ENCODE measurements at regions not wholly inside any gene's neighbourhood (a gene's known extent, or its start where the extent isn't known, plus 50 kb on each side); places are given as distances from the start of the nearest gene placed in this dataset.

DNA sequence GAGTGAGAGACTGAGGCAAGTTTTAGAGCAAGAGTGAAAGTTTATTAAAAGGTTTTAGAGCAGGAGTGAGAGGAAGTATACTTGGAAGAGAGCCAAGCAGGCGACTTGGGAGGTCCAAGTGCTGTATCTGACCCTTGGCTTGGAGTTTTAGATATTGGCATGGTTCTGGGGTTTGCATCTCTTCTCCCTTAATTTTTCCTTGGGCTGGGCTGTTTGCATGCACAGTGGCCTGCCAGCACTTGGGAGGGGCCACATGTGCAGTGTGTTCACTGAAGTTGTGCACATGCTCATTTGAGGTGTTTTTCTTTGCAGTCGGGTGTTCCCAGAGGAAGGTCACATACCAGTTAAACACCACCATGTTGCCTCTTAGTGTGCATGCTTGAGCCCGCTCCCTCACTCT is 464.1 kb downstream of the DMRT2 start:
- Mint-ChIP-seq H3K9me3 (no peaks in the 10 kb centered on the region), H3K4me3 (no peak overlapping the region), H3K27me3 (ENCODE audit: low read depth) (no peaks in the 10 kb centered on the region), H3K36me3 (ENCODE audit: low read depth) (no peaks in the 10 kb centered on the region), H3K27ac (no peak overlapping the region), H3K4me1 (ENCODE audit: low read depth) (peaks cover 2% of the 10 kb centered on the region)

GRCh38 chr9:1514776-1515363 is 464.7 kb downstream of the DMRT2 start:
- Mint-ChIP-seq H3K9me3 (no peaks in the 10 kb centered on the region), H3K27ac (no peak overlapping the region), H3K27me3 (ENCODE audit: low read depth) (no peaks in the 10 kb centered on the region), H3K36me3 (ENCODE audit: low read depth) (no peaks in the 10 kb centered on the region), H3K4me1 (ENCODE audit: low read depth) (peaks cover 2% of the 10 kb centered on the region), H3K4me3 (no peak overlapping the region)

- Mint-ChIP-seq H3K27ac (no peak overlapping the region), H3K36me3 (ENCODE audit: low read depth) (no peaks in the 10 kb centered on the region), H3K4me3 (no peak overlapping the region), H3K27me3 (ENCODE audit: low read depth) (no peaks in the 10 kb centered on the region), H3K4me1 (ENCODE audit: low read depth) (peaks cover 2% of the 10 kb centered on the region), H3K9me3 (no peaks in the 10 kb centered on the region)
These were observed 465.4 kb downstream of the DMRT2 start for GRCh38 chr9:1515557-1515956.

- H3K4me3 Mint-ChIP-seq: no peak overlapping the region
- H3K36me3 Mint-ChIP-seq (ENCODE audit: low read depth): no peaks in the 10 kb centered on the region
- H3K4me1 Mint-ChIP-seq (ENCODE audit: low read depth): no peaks in the 10 kb centered on the region
- no peak overlapping the region for H3K27ac Mint-ChIP-seq
- H3K27me3 Mint-ChIP-seq (ENCODE audit: low read depth): no peaks in the 10 kb centered on the region
- H3K9me3 Mint-ChIP-seq: no peaks in the 10 kb centered on the region
These were observed 471.4 kb downstream of the DMRT2 start for GRCh38 chr9:1521547-1521946.

GRCh38 chr9:1522219-1522767 is 472.1 kb downstream of the DMRT2 start:
- H3K27me3 Mint-ChIP-seq (ENCODE audit: low read depth): no peaks in the 10 kb centered on the region
- no peak overlapping the region for H3K27ac Mint-ChIP-seq
- no peak overlapping the region for H3K4me3 Mint-ChIP-seq
- no peaks in the 10 kb centered on the region for H3K9me3 Mint-ChIP-seq
- no peaks in the 10 kb centered on the region for H3K36me3 Mint-ChIP-seq (ENCODE audit: low read depth)
- no peaks in the 10 kb centered on the region for H3K4me1 Mint-ChIP-seq (ENCODE audit: low read depth)

DNA sequence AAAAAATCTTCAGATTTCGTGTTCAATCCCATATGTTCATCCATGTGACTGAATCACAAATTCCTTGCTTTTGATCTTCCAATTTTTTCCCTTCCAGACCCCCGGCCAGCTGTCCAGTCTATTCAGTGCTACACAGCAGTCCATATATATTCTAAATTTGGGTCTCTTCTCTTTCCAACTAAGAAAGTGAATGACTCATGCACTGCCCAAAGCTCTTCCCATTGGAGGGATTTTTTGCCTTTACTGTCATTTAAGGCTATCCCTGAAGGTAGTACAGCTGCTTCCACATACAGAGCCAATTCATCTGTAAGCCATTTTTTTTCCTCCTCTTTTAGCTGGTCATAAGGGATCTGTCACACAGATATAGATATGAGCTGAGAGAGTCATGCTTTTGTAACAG is 478.3 kb downstream of the DMRT2 start:
- Mint-ChIP-seq H3K27ac (no peak overlapping the region), H3K36me3 (ENCODE audit: low read depth) (no peaks in the 10 kb centered on the region), H3K4me3 (no peak overlapping the region), H3K27me3 (ENCODE audit: low read depth) (no peaks in the 10 kb centered on the region), H3K4me1 (ENCODE audit: low read depth) (no peaks in the 10 kb centered on the region), H3K9me3 (peaks cover 5% of the 10 kb centered on the region)

- peaks cover 2% of the 10 kb centered on the region for H3K4me1 Mint-ChIP-seq (ENCODE audit: low read depth)
- H3K27ac Mint-ChIP-seq: no peak overlapping the region
- H3K27me3 Mint-ChIP-seq (ENCODE audit: low read depth): no peaks in the 10 kb centered on the region
- H3K36me3 Mint-ChIP-seq (ENCODE audit: low read depth): no peaks in the 10 kb centered on the region
- peaks cover 5% of the 10 kb centered on the region for H3K9me3 Mint-ChIP-seq
- H3K4me3 Mint-ChIP-seq: no peak overlapping the region
These were observed 480.5 kb downstream of the DMRT2 start for GRCh38 chr9:1530696-1531095.

GRCh38 chr9:1531424-1531823 is 481.3 kb downstream of the DMRT2 start:
- H3K9me3 Mint-ChIP-seq: peaks cover 5% of the 10 kb centered on the region
- H3K27ac Mint-ChIP-seq: no peak overlapping the region
- no peaks in the 10 kb centered on the region for H3K27me3 Mint-ChIP-seq (ENCODE audit: low read depth)
- H3K36me3 Mint-ChIP-seq (ENCODE audit: low read depth): no peaks in the 10 kb centered on the region
- H3K4me3 Mint-ChIP-seq: no peak overlapping the region
- peaks cover 4% of the 10 kb centered on the region for H3K4me1 Mint-ChIP-seq (ENCODE audit: low read depth)

DNA sequence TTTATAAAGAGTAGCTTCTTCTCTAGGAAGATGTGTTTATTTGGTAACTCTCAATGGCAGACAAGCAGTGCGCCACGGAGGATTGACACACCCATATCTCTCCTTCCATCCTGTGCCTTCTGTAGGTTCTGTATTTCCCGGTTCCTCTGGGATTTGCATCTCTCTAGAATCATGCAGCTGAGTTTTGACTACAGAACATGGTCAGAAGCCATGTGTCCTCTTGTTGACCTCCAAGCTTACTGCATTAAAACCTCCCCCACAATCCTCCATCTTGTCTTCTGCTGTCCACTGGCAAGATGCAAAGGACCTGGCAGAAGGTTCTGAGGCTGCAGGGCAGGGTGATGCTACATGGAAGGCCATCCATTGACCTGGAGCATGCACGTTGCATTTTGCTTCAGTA is 482.0 kb downstream of the DMRT2 start:
- Mint-ChIP-seq H3K27ac (no peak overlapping the region), H3K9me3 (peaks cover 5% of the 10 kb centered on the region), H3K4me1 (ENCODE audit: low read depth) (peaks cover 4% of the 10 kb centered on the region), H3K4me3 (no peak overlapping the region), H3K36me3 (ENCODE audit: low read depth) (no peaks in the 10 kb centered on the region), H3K27me3 (ENCODE audit: low read depth) (no peaks in the 10 kb centered on the region)

DNA sequence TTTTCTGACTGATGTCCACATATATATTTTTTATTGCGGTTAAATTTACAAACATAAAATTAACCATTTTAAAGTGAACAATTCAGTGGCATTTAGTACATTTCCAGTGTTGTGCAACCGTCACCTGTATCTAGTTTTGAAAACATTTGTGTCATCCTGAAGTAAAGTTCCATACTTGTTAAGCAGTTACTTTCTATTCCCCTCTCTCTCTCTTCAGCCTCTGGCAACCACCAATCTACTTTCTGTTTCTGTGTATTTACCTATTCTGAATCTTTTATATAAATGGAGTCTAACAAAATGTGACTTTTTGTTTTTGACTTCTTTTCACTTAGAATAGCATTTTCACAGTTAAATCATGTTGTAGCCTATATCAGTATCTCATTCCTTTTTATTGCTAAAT is 480.1 kb upstream of the SMARCA2 start:
- peaks cover 5% of the 10 kb centered on the region for H3K9me3 Mint-ChIP-seq
- no peak overlapping the region for H3K4me3 Mint-ChIP-seq
- no peak overlapping the region for H3K27ac Mint-ChIP-seq
- H3K36me3 Mint-ChIP-seq (ENCODE audit: low read depth): no peaks in the 10 kb centered on the region
- H3K4me1 Mint-ChIP-seq (ENCODE audit: low read depth): peaks cover 4% of the 10 kb centered on the region
- no peaks in the 10 kb centered on the region for H3K27me3 Mint-ChIP-seq (ENCODE audit: low read depth)

DNA sequence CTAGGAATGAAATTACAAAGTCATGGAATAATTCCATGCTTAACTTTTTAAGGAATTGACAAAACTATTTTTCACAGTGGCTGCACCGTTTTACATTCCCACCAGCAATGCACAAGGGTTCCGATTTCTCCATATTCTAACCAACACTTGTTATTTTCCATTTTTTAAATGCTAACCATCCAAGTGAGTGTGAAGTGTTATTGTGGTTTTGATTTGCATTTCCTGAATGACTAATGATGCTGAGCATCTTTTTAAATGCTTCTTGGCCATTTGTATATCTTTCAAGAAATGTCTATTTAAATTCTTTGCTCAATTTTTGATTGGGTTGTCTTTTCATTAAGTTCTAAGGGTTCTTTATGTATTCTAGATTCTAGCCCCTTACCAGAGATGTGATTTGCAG is 479.5 kb upstream of the SMARCA2 start:
- H3K27ac Mint-ChIP-seq: no peak overlapping the region
- H3K9me3 Mint-ChIP-seq: peaks cover 3% of the 10 kb centered on the region
- peaks cover 4% of the 10 kb centered on the region for H3K4me1 Mint-ChIP-seq (ENCODE audit: low read depth)
- no peak overlapping the region for H3K4me3 Mint-ChIP-seq
- no peaks in the 10 kb centered on the region for H3K36me3 Mint-ChIP-seq (ENCODE audit: low read depth)
- no peaks in the 10 kb centered on the region for H3K27me3 Mint-ChIP-seq (ENCODE audit: low read depth)

DNA sequence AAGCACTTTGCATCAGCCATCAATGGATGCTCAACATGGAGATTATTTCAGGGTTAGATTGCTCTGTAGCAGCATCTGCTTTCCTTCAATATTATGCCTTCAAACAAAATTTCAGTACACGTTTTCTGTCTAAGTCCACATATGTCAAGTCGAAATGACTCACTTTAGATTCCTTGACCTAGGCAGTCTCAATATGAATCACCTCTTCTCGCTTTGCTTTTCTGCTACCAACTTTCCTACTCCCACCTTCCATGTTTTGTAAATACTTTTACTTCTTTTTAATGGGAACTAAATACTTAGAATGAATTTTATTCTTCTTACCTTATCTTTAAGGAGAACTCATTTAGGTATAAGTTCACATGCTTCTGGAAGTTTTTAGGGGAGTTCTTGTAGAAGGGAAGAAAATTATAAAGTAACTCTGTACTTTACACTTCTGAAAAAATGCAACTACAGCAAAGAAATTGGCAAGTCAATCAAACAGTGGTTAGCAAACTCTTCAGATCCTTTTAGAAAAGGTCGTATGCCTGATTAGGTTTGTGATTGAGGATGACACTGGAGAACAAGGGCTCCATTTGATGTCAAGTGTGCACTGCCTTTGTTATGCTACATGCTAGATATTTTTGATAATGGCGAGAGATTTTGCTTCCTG is 478.5 kb upstream of the SMARCA2 start:
- Mint-ChIP-seq H3K36me3 (ENCODE audit: low read depth) (no peaks in the 10 kb centered on the region), H3K4me1 (ENCODE audit: low read depth) (peaks cover 4% of the 10 kb centered on the region), H3K4me3 (no peak overlapping the region), H3K9me3 (no peaks in the 10 kb centered on the region), H3K27me3 (ENCODE audit: low read depth) (no peaks in the 10 kb centered on the region), H3K27ac (no peak overlapping the region)

GRCh38 chr9:1538301-1538700 is 476.8 kb upstream of the SMARCA2 start:
- Mint-ChIP-seq H3K27me3 (ENCODE audit: low read depth) (no peaks in the 10 kb centered on the region), H3K36me3 (ENCODE audit: low read depth) (no peaks in the 10 kb centered on the region), H3K4me3 (no peak overlapping the region), H3K4me1 (ENCODE audit: low read depth) (peaks cover 4% of the 10 kb centered on the region), H3K9me3 (no peaks in the 10 kb centered on the region), H3K27ac (no peak overlapping the region)

GRCh38 chr9:1539216-1539615 is 475.9 kb upstream of the SMARCA2 start:
- Mint-ChIP-seq H3K27me3 (ENCODE audit: low read depth) (no peaks in the 10 kb centered on the region), H3K27ac (no peak overlapping the region), H3K4me3 (no peak overlapping the region), H3K9me3 (no peaks in the 10 kb centered on the region), H3K4me1 (ENCODE audit: low read depth) (peaks cover 4% of the 10 kb centered on the region), H3K36me3 (ENCODE audit: low read depth) (no peaks in the 10 kb centered on the region)

DNA sequence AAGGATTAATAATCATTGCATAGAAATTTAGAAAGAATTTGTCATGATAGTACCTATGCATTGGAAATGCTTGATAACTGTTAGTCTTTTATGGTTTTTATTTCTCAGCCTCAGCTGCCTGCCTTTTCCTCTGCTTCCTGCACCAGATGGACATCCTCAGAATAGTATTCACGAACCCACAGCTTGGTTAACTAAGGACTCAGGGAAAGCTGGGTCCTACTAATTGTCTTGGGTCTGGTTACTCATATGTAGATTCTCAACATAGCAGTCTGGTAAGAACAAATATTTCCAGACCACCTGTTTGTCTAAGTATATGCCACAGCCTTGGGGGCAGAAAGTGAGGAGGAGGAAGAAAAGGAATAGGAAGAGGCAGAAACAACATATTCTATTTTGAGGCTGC is 464.5 kb upstream of the SMARCA2 start:
- Mint-ChIP-seq H3K36me3 (ENCODE audit: low read depth) (no peaks in the 10 kb centered on the region), H3K27me3 (ENCODE audit: low read depth) (no peaks in the 10 kb centered on the region), H3K27ac (no peak overlapping the region), H3K4me3 (no peak overlapping the region), H3K4me1 (ENCODE audit: low read depth) (no peaks in the 10 kb centered on the region), H3K9me3 (no peaks in the 10 kb centered on the region)

All from T-helper 1 cell treated with Interleukin-12 subunit alpha and Interleukin-12 subunit beta and Interleukin-4 antibody, amounts not matched to agents 30 μg/mL and 1 μg/mL, for 36 hours (primary cell).